HG02970 (cell line): ENCODE measurements at regions not wholly inside any gene's neighbourhood (a gene's known extent, or its start where the extent isn't known, plus 50 kb on each side); places are given as distances from the start of the nearest gene placed in this dataset.

Experiments
- ATAC-seq: cut with Tn5 transposase; IDR thresholded peaks from one replicate; pipeline ENCODE4 v1.9.1; 2021; ENCODE audit warnings: mild to moderate bottlenecking, moderate library complexity, moderate number of reproducible peaks; ENCODE audit not compliant: unreplicated experiment, low FRiP score

- ATAC-seq = no peak
Observed at GRCh38 chr17:45706033-45706432, 78.1 kb upstream of the CRHR1 start.

DNA sequence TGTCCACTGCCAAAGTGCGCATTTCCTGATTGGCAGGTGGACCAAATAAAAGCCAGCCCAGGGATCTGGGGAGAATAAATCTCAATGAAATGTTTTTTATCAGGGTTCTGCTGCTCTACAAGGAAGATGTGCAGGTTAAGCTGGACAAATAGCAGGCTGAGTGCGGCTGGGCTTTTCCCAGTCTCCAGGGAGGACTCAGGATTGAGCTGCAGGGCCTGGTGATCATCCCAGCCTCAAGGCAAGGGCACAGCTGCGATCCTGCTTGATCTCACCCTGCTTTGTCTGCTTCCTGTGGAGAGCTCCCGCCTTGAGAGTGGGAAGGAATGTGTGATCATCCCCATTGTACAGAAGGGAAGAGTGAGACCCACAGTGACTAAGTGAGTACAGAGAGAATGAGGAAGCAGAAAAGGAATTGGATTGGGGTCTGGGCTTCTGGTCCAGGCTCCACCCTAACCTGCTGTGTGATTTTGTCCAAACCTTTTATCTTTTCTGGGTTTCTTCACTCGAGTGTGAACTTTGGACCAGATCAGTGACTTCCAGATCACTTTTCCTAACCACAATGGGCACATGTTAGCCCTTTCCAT is 75.3 kb upstream of the CRHR1 start:
- no peak for ATAC-seq

- no peak for ATAC-seq
Observed at GRCh38 chr17:45709728-45710288, 74.3 kb upstream of the CRHR1 start.

DNA sequence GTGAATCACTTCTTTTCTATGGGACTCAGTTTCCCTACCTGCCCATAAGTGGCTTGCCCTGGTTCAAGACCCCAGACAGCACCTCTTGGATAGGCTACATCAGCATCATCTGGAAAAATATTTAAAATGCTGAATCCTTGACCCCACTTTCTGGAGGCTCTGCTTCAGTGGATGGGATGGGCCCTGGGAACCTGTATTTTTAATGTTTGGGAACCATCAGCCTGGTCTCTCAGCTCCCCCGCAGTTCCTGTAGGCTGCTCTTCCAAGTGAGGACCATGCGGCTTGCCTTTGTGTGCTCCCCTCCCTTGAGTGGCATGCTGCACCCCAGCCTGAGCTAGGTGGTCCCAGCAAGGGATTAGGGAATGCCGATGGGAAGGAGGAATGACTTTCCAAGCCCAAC is 68.3 kb upstream of the CRHR1 start:
- ATAC-seq = no peak

DNA sequence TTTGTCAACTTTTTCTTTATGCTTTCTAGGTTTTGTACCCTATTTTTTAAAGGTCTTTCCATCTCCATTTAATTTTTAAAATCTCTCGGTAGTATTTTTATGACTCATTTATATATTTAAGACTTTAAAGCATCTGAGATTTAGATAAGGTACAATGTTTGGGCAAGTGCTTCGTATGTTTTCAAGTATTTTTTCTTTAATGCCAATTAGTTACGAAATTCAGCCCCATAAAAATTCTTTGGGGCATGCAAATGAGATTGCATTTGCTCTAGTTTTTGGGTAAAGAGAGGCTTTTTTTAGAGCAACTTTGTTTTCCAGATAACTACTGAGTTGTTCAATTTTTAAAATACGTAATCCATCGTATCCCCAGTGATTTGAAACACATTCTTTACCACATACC is 65.3 kb upstream of the CRHR1 start:
- ATAC-seq = no peak

- ATAC-seq = no peak
Observed at GRCh38 chr17:45719335-45720071, 64.6 kb upstream of the CRHR1 start.

DNA sequence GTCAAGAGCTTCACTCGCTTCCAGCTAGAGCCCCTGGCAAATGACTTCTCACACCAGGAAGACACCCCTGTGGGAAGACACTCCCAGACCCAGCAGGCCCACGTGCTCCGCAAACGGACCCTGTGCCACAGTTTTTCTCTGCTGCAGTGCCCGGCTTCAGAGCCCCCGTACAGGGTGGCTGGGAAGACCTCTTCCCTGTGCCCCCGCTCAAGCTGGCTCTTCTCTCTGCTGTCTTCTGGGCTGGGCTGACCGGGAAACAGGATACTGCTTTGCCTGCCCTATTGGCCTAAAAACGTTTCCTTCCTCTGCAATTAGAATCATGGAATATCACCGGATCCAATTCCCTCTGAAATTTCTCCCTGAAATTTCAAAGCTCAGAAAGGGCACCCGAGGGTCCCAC is 63.7 kb upstream of the CRHR1 start:
- no peak for ATAC-seq

GRCh38 chr17:45722161-45722560 is 62.0 kb upstream of the CRHR1 start:
- no peak for ATAC-seq

DNA sequence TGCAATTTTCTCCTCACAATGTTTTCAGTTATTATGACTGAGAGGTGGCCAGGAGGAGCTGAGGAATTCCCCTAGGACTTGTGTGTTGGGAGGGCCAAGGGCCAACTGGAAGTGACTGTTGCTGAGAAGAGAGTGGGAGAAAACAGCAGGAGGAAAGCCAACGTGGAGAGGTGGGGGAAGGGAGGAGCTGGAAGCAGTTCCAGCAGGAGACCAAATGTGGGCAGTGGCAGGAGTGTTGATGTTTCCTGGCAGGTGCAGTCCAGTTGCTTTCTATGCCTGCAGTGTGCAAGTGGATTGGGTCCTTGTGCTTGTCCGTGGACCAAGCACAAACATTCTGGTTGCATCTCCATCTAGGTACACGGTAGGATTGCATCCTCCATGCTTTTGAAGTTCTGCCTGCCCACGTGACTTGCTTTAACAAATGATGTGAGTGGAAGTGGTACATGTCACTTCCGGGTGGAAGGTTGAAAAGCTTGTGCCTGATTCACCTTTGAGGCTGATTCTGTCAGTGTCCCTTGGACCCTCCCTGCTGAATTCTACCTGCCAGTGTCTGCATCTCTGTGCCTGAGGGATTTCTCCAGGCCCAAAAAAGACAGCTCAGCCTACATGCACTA is 54.7 kb upstream of the CRHR1 start:
- no peak for ATAC-seq

- no peak for ATAC-seq
Observed at GRCh38 chr17:45730192-45730591, 53.9 kb upstream of the CRHR1 start.

DNA sequence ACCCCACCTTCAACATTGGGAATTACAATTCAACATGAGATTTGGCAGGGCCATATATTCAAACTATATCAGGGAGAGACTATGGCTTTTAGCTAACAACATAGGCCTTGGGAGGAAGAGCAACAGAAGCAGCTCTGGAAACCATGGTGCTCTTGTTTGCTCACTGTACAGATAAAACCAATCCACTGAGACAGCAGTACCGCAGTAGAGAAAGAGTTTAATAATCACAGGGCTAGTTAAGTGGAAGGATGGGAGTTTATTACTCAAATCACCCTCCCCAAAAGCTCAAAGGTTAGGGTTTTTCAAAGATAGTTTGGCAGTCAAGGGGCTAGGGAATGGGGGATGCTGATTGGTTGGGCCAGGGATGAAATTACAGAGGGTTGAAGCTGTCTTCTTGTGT is 52.7 kb upstream of the CRHR1 start:
- no peak for ATAC-seq

- no peak for ATAC-seq
Observed at GRCh38 chr17:45732926-45733505, 51.1 kb upstream of the CRHR1 start.

DNA sequence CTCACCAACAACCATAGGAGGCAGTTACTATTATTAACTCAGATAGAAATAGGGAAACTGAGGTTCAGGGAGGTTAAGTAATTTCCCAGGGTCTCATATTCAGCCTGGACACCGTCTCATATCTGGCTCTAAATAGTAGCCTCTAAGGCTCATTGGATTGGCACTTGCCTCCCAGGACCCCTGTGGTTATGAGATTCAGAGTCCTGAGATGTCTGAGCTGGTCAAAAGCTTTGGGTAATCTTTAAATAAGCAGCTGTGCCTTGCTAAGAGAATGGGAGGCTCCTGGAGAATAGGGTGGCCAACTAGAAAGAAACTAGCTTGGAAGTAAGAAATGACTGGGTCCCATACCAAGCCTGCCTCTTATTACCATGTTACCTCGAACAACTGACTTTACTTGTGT is 50.3 kb upstream of the CRHR1 start:
- ATAC-seq = no peak
